A673 (cell line): ENCODE measurements at regions not wholly inside any gene's neighbourhood (a gene's known extent, or its start where the extent isn't known, plus 50 kb on each side); places are given as distances from the start of the nearest gene placed in this dataset.

Experiments
- CTCF ChIP-seq: fragments of 300-800, 200-600 bp; sonication (generic); conservative IDR thresholded peaks from 2 replicates; pipeline ENCODE4 v1.5.1; 2017; ENCODE audit warnings: low read depth, mild to moderate bottlenecking, antibody characterized with exemption, low read length, moderate library complexity, mixed read lengths
- EZH2 ChIP-seq: fragments of 200-600 bp; sonication (generic); IDR thresholded peaks from 2 replicates; pipeline ENCODE4 v1.6.1; 2017; ENCODE audit warnings: borderline replicate concordance, low read depth, mild to moderate bottlenecking, mixed read lengths, antibody characterized with exemption, low read length; ENCODE audit not compliant: poor library complexity, severe bottlenecking

DNA sequence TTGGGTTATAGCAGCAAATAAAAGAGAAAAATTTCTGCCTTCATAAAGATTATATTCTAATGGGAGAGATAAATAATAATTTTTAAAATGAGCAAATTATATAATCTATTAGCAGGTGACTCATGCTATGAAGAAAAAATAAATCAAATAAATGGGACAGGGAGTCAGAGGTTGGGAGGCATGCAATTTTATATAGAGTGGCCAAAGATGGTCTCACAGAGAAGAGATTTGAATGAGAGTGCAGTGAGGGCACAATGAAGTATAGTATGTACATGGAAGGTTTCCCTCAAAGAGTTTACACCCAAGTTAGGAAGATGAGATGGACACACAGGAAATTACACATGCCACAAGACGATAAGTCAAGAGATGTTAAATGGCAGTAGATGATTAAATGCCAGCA is 369.4 kb downstream of the TXNL1 start:
- no peak for TF ChIP-seq CTCF
- TF ChIP-seq EZH2, result no peak
